H1 (cell line): ENCODE measurements at regions not wholly inside any gene's neighbourhood (a gene's known extent, or its start where the extent isn't known, plus 50 kb on each side); places are given as distances from the start of the nearest gene placed in this dataset.

Experiments
- CHD2 ChIP-seq: IDR thresholded peaks from 2 replicates; pipeline ENCODE4 v1.6.1; 2012; ENCODE audit warnings: low read length, improper control_type of control experiment
- EZH2 ChIP-seq: fragments of 200-600 bp; sonication (generic); IDR thresholded peaks from 2 replicates; pipeline ENCODE4 v1.7.1; 2012; ENCODE audit warnings: low read depth, mild to moderate bottlenecking, moderate library complexity, low read length, inconsistent platforms; ENCODE audit not compliant: severe bottlenecking
- POLR2AphosphoS5 ChIP-seq: IDR thresholded peaks from 2 replicates; pipeline ENCODE4 v1.6.1; 2011; ENCODE audit warnings: low read depth, low read length
- RXRA ChIP-seq: IDR thresholded peaks from 2 replicates; pipeline ENCODE4 v1.6.1; 2011; ENCODE audit warnings: low read depth, mild to moderate bottlenecking, low read length, moderate library complexity; ENCODE audit not compliant: insufficient read depth

DNA sequence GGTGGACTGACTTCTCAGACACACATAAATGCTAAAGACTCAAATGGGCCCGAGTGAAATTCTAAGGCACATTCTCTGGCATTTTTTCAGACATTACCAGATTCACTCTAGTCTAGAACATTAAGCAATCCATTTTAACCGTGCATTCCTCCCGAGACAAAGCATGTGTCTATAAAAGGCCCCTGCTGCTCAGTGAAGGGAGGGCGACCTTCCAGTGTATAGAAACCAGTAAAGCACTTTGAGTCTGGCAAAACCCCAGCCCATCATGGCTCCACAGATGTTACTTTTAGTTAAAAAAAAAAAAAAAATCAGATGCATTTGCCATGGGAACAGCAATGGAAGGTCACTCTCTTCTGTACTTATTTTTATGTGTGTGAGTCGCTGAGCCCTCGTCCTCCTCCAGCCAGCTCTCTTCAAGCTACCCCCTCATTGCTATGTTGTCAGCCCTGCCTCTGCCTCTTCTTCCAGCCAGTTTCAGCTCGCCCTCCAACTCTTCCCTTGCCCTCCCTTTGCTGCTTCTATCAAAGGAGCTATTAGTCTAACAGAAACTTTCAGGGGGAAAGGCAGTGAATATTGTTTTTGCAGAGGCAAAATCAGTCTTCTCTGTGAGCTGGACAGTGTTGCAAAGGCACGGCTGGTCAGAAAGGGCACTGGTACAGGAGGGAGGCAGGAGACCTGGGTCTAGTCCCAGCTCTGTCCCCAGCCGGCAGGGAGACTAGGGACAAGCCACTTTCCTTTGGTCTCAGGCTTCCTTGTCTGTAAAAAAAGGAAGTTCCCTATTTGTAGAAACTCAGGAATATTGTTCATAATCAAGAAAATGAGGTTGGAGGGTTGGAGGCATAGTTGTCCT is 644.2 kb downstream of the ZNF674 start:
- TF ChIP-seq RXRA (no peak), POLR2AphosphoS5 (no peak), CHD2 (no peak), EZH2 (no peak)
